ENCODE measurements at regions not wholly inside any gene's neighbourhood (a gene's known extent, or its start where the extent isn't known, plus 50 kb on each side); places are given as distances from the start of the nearest gene placed in this dataset.

DNA sequence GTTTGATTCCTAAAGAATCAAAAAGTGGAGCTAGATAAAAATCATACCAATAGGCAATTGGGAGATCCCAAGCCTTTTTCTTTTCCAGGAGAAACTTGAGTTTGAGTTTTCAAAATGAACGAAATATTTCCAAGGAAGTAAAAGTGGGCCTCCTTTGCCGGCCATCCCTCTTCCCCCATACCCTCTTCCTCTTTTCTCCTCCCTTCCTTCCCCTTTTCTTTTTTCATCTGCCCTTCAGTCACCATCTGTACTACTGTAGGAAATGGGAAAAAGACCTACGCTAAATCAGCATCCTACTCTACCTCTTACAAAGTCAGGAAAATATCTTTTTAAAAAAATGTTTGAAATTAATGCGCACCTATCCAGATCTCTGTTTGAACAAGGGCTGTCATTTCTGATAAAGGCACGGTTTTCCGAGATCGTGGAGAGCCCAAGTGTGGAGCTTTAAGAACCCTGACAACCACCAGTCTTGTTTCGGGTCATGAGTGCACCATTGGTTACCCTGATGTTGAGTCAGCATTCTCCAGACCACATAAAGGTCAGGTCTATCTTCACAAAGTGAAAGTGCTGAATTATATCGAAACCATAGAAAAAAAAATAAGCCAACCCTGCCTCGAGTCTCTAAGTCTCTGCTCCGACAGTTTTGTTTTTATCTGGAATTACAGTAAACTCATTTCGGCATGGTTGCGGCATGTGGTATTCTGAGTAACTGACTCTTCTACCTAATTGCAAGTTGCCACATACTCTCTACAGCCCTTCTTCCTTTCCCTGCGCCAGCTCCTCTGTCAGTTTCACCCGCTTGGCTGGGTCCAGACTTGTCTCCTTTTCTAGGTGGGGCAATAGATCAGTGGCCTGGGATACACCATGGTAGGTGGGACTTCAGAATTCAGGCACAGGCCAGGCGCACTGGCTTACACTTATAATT is 140.2 kb upstream of the KLF3 start:
- Histone ChIP-seq H3K27me3 (ENCODE audit: control insufficient read depth in 2 of 2, insufficient read depth in 2 of 2, low read length in 2 of 2) (no peaks in the 10 kb centered on the region), H3K36me3 (ENCODE audit: control insufficient read depth, insufficient read depth, low read length) (no peaks in the 10 kb centered on the region), H3K9ac (ENCODE audit: insufficient read depth in 1 of 2, low read depth in 2 of 2, low read length in 2 of 2) (peak overlapping the region; percentile 70 to 82; a peak in 3 of 4 replicates), H3K9me3 (replicated peaks; ENCODE audit: control insufficient read depth, insufficient read depth, low read depth, low read length) (no peaks in the 10 kb centered on the region), H3K4me1 (replicated peaks in 1 of 2; ENCODE audit: control insufficient read depth in 2 of 2, insufficient read depth in 2 of 2, low read length in 2 of 2) (peaks cover 13 to 35% of the 10 kb centered on the region in 2 experiments), H3K9me1 (ENCODE audit: control insufficient read depth, insufficient read depth, low read length) (no peaks in the 10 kb centered on the region), H2AFZ (ENCODE audit: low read depth, low read length) (peak overlapping the region; percentile 98), H3K4me3 (peak overlapping the region; percentile 2; the same call in 1 of the 2 replicates), H3K79me2 (ENCODE audit: control insufficient read depth, insufficient read depth, low read length) (no peaks in the 10 kb centered on the region), H3K4me2 (ENCODE audit: insufficient read depth, low read length) (peak overlapping the region; percentile 76), H3K27ac (ENCODE audit: extremely low read depth, low read depth, low read length) (peak overlapping the region; percentile 91), H4K20me1 (replicated peaks; ENCODE audit: control insufficient read depth, insufficient read depth, low read length) (no peaks in the 10 kb centered on the region)
- intact Hi-C loops (cut with micrococcal nuclease) = loop anchor here (5.0 to 10.0 kb wide), 4 partner anchors 84 to 459 kb away; no protein-coding TSS in a partner anchor
- WGBS (ENCODE audit: insufficient coverage, low coverage, missing lambda C conversion rate) = 12% methylated on average over 16 of the region's 16 CpGs
- in situ Hi-C loops (cut with MboI) = no loop called here
- peak; percentile 87 for ATAC-seq
- BruUV-seq (replicated peaks) = TSS peak; percentile 83
- POLR2A ChIA-PET = no interaction called here
- peak; percentile 86 for FAIRE-seq
- peak; percentile 55 to 79 (median 68) for DNase-seq (ENCODE audit: extremely low read depth in 1 of 4, low spot score in 3 of 4)
- CTCF ChIA-PET (ENCODE audit: low intra/inter-chr PET ratio) = no interaction called here
- 0 out of 4 replicates have a peak, but pooled peaks of 1 of the 2 experiments have one; percentile 23 for TF ChIP-seq TEAD1 (CRISPR knock-in tag; IDR thresholded peaks at IDR 0.05)
- TF ChIP-seq POLR2AphosphoS2 (IDR thresholded peaks at IDR 0.05; ENCODE audit: low read length) = no peak
- TF ChIP-seq RHOXF2B (CRISPR knock-in tag; conservative IDR thresholded peaks at IDR 0.05) = no peak
- no peak for TF ChIP-seq POLR2A (conservative IDR thresholded peaks at IDR 0.05)
- no peak for TF ChIP-seq CAMTA2 (CRISPR knock-in tag; conservative IDR thresholded peaks at IDR 0.05)
- TF ChIP-seq, protein P1, sequence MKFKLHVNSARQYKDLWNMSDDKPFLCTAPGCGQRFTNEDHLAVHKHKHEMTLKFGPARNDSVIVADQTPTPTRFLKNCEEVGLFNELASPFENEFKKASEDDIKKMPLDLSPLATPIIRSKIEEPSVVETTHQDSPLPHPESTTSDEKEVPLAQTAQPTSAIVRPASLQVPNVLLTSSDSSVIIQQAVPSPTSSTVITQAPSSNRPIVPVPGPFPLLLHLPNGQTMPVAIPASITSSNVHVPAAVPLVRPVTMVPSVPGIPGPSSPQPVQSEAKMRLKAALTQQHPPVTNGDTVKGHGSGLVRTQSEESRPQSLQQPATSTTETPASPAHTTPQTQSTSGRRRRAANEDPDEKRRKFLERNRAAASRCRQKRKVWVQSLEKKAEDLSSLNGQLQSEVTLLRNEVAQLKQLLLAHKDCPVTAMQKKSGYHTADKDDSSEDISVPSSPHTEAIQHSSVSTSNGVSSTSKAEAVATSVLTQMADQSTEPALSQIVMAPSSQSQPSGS (CRISPR knock-in tag; IDR thresholded peaks at IDR 0.05) = no peak
- no peak for TF ChIP-seq TAF15 (IDR thresholded peaks at IDR 0.05; ENCODE audit: low read depth, low read length)
- no peak for TF ChIP-seq SNRNP70 (optimal IDR thresholded peaks at IDR 0.05; ENCODE audit: low read depth, low read length)
- TF ChIP-seq MEF2D (tag; conservative IDR thresholded peaks at IDR 0.05; ENCODE audit: low read depth) = 0 out of 2 replicates have a peak, but pooled peaks have one; percentile 23
- 0 out of 2 replicates have a peak, but pooled peaks have one; percentile 5 for TF ChIP-seq TAL1 (IDR thresholded peaks at IDR 0.05)
- TF ChIP-seq SPI1 (IDR thresholded peaks at IDR 0.05; ENCODE audit: borderline replicate concordance, low read depth, low read length) = peak; percentile 95
- no peak for TF ChIP-seq MAZ (CRISPR knock-in tag; conservative IDR thresholded peaks at IDR 0.05 in 1 of 2, IDR thresholded peaks at IDR 0.05 in 1 of 2)
- no peak for TF ChIP-seq ZBTB9 (CRISPR knock-in tag; IDR thresholded peaks at IDR 0.05)
- TF ChIP-seq CHD1 (IDR thresholded peaks at IDR 0.05; ENCODE audit: low read length) = no peak
- no peak for TF ChIP-seq ZSCAN32 (CRISPR knock-in tag; IDR thresholded peaks at IDR 0.05)
- no peak for TF ChIP-seq RBM17 (IDR thresholded peaks at IDR 0.05; ENCODE audit: borderline replicate concordance, low read depth, low read length)
- no peak for TF ChIP-seq MCM7 (IDR thresholded peaks at IDR 0.05)
- no peak; a peak in 1 of 4 replicates for TF ChIP-seq RCOR1 (IDR thresholded peaks at IDR 0.05; ENCODE audit: borderline replicate concordance in 1 of 2, low read depth in 2 of 2, low read length in 2 of 2)
- TF ChIP-seq ZNF699 (CRISPR knock-in tag; IDR thresholded peaks at IDR 0.05; ENCODE audit: insufficient replicate concordance) = no peak
- no peak for TF ChIP-seq PHB2 (IDR thresholded peaks at IDR 0.05; ENCODE audit: low read depth)

All from K562 (cell line).